ENCODE measurements at regions not wholly inside any gene's neighbourhood (a gene's known extent, or its start where the extent isn't known, plus 50 kb on each side); places are given as distances from the start of the nearest gene placed in this dataset.

DNA sequence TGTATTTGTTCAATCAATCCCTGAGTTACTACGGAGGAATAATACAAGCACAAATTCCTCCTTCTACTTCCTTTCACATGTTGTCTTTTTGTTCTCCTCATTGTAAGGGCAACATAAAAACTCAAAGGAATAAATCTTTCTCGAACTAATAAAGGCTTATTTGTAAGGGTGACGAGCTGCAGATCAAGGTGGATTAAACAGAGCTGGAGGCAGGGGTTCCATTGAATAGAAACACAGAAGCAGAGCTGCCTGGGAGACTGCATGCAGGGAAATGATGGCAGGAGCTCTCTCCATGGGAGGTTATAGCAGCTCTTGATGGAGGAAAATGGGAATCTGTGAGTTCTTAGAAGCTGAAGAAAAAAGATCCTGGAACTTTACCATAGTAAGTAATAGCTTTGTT lies 160.2 kb downstream of the CYYR1 start:
- no peak for DNase-seq (ENCODE audit: low read depth in 2 of 3, low spot score in 1 of 3)

DNA sequence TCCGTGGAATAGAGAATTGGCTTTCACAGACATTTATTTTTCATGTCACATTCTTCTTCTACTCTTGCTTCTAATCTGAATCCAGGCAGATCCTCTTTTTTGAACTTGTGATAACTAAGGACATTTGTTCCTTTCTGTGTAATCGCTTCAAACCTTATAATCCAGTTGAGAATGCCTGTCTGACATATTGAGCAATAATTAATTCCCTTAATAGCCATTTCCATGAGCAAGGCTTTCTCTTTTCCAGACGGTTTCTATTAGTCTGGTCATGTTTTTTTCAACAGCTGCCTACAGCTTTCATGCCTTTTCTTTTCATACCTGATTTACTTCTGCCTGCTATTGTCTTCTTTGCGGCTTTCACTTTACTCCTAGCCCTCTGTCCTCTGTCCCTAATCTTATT lies 163.4 kb downstream of the CYYR1 start:
- no peak for DNase-seq (ENCODE audit: low read depth in 2 of 3, low spot score in 1 of 3)

DNA sequence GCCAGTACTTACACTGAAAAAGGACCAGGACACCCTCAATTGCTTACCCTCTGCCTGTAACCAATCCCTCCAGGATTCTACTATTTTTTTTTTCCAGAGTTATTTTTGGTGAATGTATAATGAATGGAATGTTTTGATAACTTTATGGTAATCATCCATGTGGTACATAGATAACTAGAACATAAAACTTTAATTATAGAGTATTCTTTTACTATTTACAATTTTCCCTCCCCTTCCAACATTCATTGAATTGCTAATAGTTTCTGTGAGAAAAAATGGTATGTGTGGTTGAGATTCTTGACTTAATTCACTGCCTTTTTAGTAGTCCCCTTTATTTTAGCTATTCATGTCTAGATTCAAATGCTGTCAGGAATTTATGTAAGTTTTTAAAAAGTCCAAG lies 164.6 kb downstream of the CYYR1 start:
- DNase-seq (ENCODE audit: low read depth in 2 of 3, low spot score in 1 of 3): no peak

DNA sequence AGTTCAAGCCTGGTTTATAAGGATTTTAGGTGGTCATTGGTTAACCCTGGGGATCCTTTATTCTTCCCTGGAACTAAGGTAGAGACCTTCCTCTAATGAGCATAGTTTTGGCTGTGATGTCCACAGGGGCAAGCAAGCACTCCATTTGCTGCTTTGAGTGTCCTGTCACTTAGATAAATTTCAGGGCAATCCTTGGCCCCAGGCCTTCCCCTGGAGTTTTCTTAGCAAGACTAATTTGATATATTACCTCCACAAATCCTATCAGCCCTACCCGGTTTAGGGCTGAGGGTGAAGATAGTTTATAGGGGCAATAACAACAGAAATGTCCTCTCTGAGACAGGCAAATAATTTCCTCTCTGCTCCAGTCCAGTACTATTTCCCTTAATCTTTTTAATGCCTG lies 166.6 kb downstream of the CYYR1 start:
- no peak for DNase-seq (ENCODE audit: low read depth in 2 of 3, low spot score in 1 of 3)

DNA sequence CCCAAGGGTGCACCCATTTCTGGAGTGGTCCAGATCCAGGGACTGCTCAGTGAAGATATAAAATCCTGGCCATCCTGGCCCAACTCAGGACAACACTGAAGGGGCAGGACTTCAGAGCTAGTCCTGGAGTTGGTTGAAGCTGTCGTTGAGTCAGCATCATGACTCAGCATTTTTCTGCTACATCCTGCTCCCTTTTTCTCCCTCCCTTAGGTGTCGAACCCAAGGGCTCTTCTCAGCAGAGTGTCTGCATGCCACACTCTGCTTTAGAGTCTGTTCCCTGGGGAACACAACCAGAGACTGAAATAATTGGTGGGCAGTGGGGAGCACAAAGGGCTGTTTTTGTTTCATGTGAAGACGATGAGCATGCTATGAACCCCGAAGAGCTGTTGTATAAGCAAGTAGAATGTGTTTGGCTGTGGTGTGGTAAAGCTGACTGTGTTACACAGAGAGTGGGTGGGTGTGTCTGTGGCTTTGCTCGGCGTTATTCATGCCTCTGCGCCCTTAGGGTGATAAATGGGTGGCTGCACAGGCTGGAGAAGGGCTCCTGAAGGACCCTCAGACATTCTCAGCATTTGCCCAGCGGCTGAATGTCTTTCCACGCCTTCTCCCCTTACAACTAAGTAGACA lies 167.2 kb downstream of the CYYR1 start:
- DNase-seq (ENCODE audit: low read depth in 2 of 3, low spot score in 1 of 3): peak in 1 of 3 donors; percentile 0

DNA sequence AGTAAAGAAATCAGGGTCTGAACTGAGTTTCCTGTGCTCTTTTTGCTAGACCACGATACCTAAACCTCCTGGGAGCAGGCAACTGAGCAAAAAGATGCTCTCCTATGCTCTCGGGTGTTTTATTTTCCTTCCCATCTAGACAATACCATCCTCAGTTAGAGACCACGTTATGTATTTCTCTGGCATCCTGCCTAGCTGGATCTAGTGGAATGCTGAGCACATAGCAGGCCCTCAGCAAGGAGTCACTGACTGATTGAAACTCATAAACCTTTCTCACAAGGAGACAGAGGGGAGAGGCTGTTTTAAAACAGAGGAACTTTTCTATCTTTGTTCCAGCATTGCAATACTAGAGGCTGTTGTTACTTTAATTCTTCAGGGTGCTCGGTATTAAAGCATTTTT lies 168.0 kb downstream of the CYYR1 start:
- DNase-seq (ENCODE audit: low read depth in 2 of 3, low spot score in 1 of 3): no peak

DNA sequence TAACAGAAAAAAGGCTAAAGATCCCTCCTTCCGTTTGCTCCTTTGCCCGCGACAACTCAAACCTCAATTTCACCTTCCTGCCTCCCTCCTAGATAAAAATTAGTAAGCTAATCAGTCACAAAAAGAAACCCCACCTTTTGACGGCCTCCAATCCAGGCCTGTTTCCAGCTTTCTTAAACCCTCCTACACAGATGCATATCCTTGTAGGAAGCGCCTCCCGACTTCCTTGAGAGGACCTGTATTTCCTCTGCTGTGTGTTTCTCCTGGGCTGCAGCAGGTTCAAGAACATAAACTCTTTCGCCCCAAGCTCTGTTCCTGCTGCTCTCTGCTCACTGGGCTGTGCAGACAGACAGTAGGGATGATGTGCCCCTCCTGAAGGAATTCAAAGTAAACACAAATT lies 168.8 kb downstream of the CYYR1 start:
- no peak for DNase-seq (ENCODE audit: low read depth in 2 of 3, low spot score in 1 of 3)

DNA sequence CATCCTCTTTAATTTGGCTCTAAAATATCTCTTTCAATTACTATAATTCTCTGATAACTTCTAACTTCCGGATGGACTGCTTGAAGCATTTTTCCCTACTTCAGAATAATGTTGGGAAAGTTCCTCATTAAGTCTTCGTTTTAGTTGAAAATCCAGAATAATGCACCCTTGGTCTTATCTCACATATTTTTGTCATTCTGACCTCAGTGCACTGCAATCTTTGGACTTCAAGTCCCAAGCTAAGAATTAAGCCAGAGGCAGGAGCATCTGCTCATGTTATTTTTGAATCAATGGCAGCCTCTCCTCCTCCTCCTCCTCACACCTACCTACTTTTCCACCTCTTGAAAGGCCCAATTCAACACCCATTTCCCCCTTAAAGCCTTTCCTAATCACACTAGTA lies 169.8 kb downstream of the CYYR1 start:
- DNase-seq (ENCODE audit: low read depth in 2 of 3, low spot score in 1 of 3): no peak

DNA sequence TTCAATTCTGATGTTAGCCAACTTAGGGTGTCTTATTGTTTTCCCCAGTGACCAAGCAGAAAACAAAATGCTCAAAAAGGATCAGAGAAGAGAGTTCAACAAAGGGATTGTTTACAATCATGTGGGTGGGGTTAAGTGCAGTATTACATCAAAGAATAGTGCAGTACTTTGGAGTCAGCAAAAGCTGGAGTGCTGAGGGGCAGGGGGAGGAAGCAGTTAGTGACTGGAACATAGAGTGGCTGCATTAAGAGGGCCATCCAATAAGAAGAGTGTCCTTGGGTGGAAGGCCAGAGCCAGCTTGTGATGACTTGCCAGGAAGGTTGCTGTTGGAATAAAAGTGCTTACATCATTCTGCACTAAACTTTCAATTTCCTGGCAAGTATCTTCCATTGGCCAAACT lies 175.5 kb downstream of the CYYR1 start:
- no peak for DNase-seq (ENCODE audit: low read depth in 2 of 3, low spot score in 1 of 3)

DNA sequence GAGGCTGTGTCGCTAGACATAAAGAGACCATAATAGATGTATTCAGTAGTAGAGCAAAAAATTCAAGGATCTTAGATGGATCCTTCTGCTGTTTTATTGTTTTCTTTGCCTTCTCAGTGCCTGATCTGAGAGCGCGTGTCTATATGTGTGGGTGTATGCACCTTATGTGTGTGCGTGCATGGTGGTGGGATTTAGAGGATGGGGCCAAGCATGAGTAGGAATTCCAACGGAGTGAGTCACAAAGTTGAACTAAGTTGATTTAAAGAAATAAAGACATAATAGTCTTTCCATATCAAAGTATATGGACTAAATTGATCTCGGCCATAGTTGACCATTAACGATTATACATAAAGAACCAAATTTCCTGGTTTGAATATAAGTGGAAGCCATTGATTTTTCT lies 178.7 kb downstream of the CYYR1 start:
- no peak for DNase-seq (ENCODE audit: low read depth in 2 of 3, low spot score in 1 of 3)

DNA sequence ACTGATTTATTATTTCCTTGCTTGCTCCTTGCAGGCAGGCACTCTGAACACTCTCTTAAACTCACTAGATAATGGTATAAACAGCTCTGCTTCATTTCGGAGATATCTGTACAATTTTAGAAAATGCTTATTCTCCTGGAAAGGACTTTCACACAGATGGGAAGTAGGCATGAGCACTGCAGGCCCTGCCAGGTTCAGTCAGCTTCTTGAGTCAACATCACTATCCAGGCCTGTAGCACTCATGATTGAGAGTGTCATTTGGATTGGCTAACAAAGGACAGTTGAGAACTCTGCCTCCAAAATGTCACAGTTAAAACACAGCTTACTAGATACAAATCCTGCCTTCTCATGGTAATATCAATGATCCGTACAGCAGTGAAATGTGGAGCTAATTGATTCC lies 181.9 kb downstream of the CYYR1 start:
- DNase-seq (ENCODE audit: low read depth in 2 of 3, low spot score in 1 of 3): no peak

DNA sequence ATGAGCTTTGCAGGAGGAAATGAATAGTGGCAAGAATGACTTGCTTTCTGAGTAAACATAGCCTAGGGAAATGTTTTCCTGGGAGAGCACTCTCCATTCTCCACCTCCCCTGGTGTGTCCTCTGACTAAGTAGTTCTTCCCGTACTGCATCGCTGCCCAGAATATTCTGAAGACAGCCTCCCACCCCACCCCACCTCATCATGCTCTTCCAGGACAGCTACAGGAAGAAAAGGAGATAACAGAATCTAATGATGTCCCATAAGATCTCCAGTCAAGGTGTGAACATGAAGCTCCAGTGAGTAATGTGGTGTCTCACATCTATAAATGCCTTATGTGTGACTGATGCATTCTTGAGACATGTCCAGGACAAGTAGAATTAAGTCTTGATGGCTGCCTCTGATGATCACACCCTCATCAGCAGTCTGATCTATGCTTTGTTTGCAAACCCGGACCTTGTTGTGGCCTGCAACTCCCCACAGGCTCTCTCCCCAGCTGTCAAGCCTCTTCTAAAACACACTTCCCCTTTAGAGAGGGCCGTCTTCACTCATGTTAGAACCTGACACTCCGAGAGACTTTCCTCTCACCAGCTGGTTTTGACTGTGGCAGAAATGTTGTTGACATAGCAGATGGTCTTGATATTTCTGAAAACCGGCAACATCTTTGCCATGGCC lies 183.0 kb downstream of the CYYR1 start:
- no peak for DNase-seq (ENCODE audit: low read depth in 2 of 3, low spot score in 1 of 3)

DNA sequence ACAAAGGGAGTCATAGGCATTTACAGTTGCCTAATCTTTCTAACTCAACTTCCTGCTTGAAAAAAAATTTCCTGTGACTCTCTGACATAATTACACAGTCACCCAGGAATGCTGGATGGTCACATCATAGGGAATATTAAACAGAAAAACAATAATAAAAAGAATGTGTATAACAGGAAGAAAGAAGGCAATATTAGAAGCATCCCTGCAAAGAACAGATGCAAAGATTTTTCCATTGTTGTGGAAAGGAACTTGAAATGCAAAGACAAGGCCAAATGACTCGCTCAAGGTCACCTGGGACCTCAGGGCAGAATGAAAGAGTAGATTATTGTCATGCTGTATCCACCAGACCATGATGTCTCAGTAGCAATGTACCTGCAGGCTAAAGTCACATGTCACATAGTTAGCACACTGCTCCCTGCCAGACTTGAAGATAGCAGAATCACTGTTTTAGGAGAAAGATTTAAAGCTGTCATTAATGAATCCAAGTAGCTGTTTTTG lies 184.3 kb downstream of the CYYR1 start:
- DNase-seq (ENCODE audit: low read depth in 2 of 3, low spot score in 1 of 3): no peak

DNA sequence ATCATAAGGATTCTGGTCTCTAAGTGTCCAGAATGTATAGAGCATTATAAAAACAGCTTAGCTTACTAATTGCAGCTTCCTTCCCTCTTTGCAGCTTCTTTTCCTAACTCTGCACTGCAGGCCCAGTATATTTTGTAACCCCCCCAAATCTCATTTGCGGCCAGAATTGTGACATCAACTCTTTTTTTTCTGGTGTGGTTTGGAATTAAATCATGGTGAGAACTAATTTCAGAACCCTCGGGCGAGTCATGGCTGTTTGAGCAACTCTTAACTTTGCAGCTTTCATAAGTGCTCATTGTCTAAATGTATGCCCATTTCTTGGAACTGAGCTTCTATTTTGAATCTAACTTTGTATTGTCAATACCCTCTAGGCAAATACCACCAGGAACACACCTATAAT lies 187.4 kb downstream of the CYYR1 start:
- no peak for DNase-seq (ENCODE audit: low read depth in 2 of 3, low spot score in 1 of 3)

DNA sequence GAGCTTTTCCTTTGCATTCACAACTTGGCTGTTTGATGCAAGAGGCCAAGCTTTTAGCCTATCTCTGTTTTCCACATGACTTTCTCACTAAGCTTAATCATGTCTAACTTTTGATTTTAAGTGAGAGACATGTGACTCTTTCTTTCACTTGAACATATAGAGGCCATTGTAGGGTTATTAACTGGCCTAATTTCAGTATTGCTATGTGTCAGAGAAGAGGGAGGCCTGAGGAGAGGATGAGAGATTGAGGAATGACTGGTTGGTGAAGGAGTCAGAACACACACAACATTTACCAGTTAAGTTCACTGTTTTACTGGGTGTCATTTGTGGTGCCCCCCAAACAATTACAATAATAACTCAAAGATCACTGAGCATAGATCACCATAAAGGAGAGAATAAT lies 193.5 kb downstream of the CYYR1 start:
- DNase-seq (ENCODE audit: low read depth in 2 of 3, low spot score in 1 of 3): no peak

DNA sequence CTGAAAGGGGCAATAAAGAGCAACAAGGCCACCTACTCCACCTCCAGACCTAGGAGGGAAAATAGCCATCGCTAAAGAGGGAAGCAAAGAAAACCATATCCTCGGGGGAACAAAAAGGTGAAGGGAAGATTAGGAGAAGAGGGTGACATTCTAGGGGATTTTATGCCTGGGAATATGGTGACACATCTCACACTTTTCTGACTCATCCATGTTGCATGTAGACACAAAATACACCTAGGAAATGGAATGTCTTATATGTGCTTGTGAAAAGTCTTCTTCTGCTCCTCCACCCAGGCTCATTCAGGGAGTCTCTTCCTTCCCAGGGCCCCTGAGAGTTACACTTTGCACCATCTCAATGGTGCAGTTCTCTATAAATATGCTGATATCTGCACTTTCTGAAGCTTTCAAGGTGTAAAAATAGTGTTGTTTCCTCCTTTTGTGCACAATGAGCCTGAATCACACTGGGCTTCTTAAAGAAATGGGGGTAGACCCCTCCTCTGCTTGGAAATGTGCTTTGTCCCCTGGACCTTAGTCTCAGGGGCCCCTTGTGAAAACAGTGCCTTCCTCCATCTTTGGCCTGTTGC lies 195.9 kb downstream of the CYYR1 start:
- no peak for DNase-seq (ENCODE audit: low read depth in 2 of 3, low spot score in 1 of 3)

DNA sequence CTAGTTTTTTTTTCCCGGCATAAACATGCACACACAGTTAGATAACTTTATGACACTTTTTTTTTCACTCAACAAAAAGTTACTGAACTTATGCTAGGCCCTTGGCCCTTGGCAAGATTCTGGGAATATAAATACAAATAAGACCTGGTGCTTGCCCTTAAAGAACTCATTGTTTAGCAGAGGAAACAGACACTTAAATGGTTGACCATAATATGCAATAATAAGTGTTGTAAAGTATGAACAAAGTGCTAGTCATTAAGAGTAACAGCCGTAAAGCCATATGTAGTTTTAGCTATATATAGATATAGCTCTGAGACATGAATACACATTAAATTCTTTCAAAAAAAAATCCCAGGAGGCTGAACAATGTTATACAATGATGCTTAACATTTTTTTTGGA lies 198.3 kb downstream of the CYYR1 start:
- no peak for DNase-seq (ENCODE audit: low read depth in 2 of 3, low spot score in 1 of 3)

DNA sequence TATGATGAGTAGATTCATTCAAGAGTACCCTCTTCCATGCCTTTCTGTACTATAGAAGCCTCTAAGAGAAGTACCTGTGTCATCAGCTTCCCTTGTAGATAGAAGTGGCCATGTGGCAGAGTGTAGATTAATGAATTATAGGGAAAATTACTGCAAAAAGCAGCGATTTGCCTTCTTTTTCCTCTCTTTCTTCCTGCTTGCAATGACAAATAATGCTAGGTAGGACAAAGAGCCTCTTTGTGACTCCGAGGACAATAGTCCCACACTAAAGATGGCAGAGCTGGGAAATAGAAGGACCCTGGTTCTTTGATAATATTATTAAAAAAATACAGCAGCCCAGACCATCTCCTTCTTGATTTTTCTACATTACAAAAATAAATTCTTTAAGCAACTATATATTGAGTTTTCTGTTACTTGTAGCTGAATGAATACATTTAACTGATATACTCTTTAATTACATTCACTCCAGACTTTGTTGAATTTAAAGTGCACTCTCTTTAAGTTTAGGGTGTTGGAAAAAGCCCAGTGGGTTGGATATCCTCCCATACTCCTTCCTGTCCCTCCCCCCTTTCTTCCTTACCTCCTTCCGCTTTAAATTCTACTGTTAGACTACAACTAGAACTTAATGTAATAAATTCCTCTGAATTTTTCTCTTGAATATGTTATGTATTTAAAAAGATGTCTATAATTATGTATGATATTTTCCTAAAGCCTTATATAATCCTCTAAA lies 198.2 kb upstream of the APP start:
- DNase-seq (ENCODE audit: low read depth in 2 of 3, low spot score in 1 of 3): no peak

DNA sequence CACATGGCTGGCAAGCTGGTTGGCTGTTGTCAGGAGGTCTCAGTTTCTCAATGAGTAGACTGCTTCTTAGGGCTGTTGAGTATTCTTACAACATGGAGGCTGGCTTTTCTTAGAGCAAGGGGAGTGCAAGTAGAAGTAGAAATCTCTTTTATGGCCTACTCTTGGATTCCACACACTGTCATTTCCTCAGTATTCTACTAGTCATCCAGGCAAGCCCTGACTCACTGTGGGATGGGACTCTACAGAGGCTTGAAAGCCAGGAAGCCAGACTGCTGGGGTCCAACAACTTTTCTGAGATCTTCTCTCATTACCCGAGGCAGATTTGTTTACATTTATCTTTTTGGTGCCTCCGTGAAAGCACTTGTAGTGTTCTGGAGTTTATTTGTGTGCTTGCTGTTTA lies 196.2 kb upstream of the APP start:
- no peak for DNase-seq (ENCODE audit: low read depth in 2 of 3, low spot score in 1 of 3)

DNA sequence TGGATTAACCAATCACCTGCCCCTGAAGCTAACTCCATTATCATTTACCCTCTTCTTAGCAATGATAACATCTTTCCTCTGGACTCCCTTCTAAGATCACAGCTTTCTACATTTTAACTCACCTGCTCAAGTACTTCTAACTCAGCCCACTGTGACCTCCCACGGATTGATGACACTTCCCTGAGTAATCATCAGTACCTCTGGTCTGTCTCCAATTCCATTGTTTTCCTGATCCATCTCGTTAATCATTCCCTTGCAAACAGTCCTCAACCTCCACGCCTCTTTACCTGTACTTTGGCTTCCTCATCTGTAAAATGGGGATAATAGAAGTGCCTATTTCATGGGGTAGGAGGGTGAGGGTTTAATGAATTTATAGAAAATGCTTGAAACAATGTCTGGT lies 195.3 kb upstream of the APP start:
- no peak for DNase-seq (ENCODE audit: low read depth in 2 of 3, low spot score in 1 of 3)

DNA sequence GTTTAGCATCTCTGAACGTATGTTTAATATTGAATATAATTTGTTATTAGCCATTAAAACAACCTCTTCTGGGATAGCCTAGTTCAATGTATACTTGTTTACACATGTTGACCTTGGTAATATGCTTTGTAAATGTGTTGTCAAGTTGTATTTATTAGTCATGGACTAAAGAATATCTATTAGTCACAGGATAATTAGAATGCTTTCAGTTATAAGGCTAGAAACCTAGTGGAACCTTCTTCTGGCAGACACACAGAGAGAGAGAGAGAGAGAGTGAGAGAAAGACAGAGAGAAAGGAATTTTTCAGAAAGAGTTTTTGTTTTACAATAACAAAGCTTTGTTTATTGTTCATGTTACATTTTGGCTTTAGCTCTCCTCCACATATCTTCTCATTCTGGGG lies 181.1 kb upstream of the APP start:
- no peak for DNase-seq (ENCODE audit: low read depth in 2 of 3, low spot score in 1 of 3)

DNA sequence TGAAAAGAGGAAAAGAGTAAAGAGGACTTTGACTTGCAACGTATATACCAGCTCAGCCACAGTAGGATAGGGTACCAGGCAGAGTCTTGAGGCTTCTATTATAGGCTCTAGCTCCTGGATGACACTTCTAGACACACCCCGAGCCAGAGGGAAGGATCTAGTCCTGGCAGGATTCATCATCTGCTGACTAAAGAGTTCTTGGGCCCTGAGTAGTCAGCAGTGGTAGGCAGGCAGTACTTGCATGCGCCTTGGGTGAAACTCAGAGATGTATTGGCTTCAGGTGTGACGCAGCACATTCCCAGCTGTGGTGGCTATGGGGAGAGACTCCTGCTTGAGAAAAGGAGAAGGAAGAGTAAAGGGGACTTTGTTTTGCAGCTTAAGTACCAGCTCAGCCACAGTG lies 162.3 kb upstream of the APP start:
- no peak for DNase-seq (ENCODE audit: low read depth in 2 of 3, low spot score in 1 of 3)

All from stimulated activated CD4-positive, alpha-beta T cell treated with anti-CD3 and anti-CD28 coated beads, Interleukin-12 subunit alpha, Interleukin-12 subunit beta, amount 100 ng/mL, for 48 hours (primary cell).